ENCODE measurements at regions not wholly inside any gene's neighbourhood (a gene's known extent, or its start where the extent isn't known, plus 50 kb on each side); places are given as distances from the start of the nearest gene placed in this dataset.

GRCh38 chr10:111429288-111430028, 352.6 kb downstream of the ADRA2A start:
- peaks cover 7% of the 10 kb centered on the region; the same call in 1 of the 2 replicates for H3K9me3 ChIP-seq (ENCODE audit: control insufficient read depth, insufficient read depth, low read length)
- POLR2A ChIA-PET (ENCODE audit: unreplicated experiment) = no interaction called here
- ATAC-seq (ENCODE audit: low read depth) = no peak
- H3K27me3 ChIP-seq (ENCODE audit: control insufficient read depth, insufficient read depth, low read length) = no peaks in the 10 kb centered on the region
- CTCF ChIA-PET = no interaction called here
- in situ Hi-C loops (cut with MboI; ENCODE audit: low sequenced_read_pairs) (no loop called here), dilution Hi-C loops (cut with HindIII; ENCODE audit: low sequenced_read_pairs, unreplicated experiment) (no loop called here), intact Hi-C loops (cut with micrococcal nuclease) (no loop called here)
- H3K27ac ChIP-seq (ENCODE audit: insufficient read depth, low read length) = no peak overlapping the region
- H2AK5ac ChIP-seq (ENCODE audit: low read depth, low read length) = no peak overlapping the region
- H3K18ac ChIP-seq (ENCODE audit: low read depth, low read length) = no peak overlapping the region
- H3K9ac ChIP-seq (ENCODE audit: low read depth, low read length) = no peak overlapping the region
- H3K4me2 ChIP-seq (ENCODE audit: low read depth, low read length) = no peak overlapping the region
- H4K91ac ChIP-seq (ENCODE audit: insufficient read depth, low read depth, low read length) = no peak overlapping the region
- no peak overlapping the region for H4K8ac ChIP-seq (ENCODE audit: low read depth in 2 of 2, low read length in 2 of 2)
- TF ChIP-seq USF2 (IDR thresholded peaks at IDR 0.05; ENCODE audit: low read depth, low read length) = no peak
- TF ChIP-seq MAFK (IDR thresholded peaks at IDR 0.05; ENCODE audit: low read depth, low read length) = no peak
- TF ChIP-seq RFX5 (IDR thresholded peaks at IDR 0.05; ENCODE audit: low read depth, low read length) = no peak
- TF ChIP-seq NFE2L2 (IDR thresholded peaks at IDR 0.05; ENCODE audit: low read depth, low read length) = no peak
- no peak for TF ChIP-seq RAD21 (IDR thresholded peaks at IDR 0.05; ENCODE audit: low read length)
- TF ChIP-seq SMC3 (IDR thresholded peaks at IDR 0.05; ENCODE audit: low read depth, low read length) = no peak
- TF ChIP-seq CHD1 (IDR thresholded peaks at IDR 0.05; ENCODE audit: low read depth, low read length) = no peak
- no peak for TF ChIP-seq CEBPB (IDR thresholded peaks at IDR 0.05; ENCODE audit: low read depth, low read length)
- no peak for TF ChIP-seq MXI1 (IDR thresholded peaks at IDR 0.05; ENCODE audit: borderline replicate concordance, low read depth, low read length)
- TF ChIP-seq POLR2A (IDR thresholded peaks at IDR 0.05; ENCODE audit: low read depth, low read length) = no peak
- TF ChIP-seq ELK1 (IDR thresholded peaks at IDR 0.05; ENCODE audit: borderline replicate concordance, low read depth, low read length) = no peak
- no peak for TF ChIP-seq FOS (IDR thresholded peaks at IDR 0.05; ENCODE audit: low read depth, low read length)
- TF ChIP-seq BHLHE40 (IDR thresholded peaks at IDR 0.05; ENCODE audit: low read depth, low read length) = no peak
- TF ChIP-seq RCOR1 (IDR thresholded peaks at IDR 0.05; ENCODE audit: insufficient replicate concordance, low read length) = no peak
- no peak for TF ChIP-seq MAZ (IDR thresholded peaks at IDR 0.05; ENCODE audit: borderline replicate concordance, low read depth, low read length)
- no peak for TF ChIP-seq CTCF (conservative IDR thresholded peaks at IDR 0.05; ENCODE audit: low read depth, low read length)
- H2BK20ac ChIP-seq (ENCODE audit: low read depth, low read length) = no peak overlapping the region
- H2AK9ac ChIP-seq (replicated peaks; ENCODE audit: low read depth, low read length, poor library complexity) = no peak overlapping the region
- no TSS peak for BruUV-seq (replicated peaks)
- DNase-seq = no peak
- no peak overlapping the region for H2BK120ac ChIP-seq (ENCODE audit: low read depth, low read length)
- H3K4me3 ChIP-seq (ENCODE audit: insufficient read depth, low read depth, low read length) = no peak overlapping the region
- H3K14ac ChIP-seq (replicated peaks; ENCODE audit: low read depth, low read length) = no peak overlapping the region
- no CpG with 5 or more reads among the region's 3 CpGs for WGBS, 2 experiments (ENCODE audit: extremely low coverage in 2 of 2, insufficient read length in 1 of 2)
- H3K4me1 ChIP-seq (ENCODE audit: control insufficient read depth, insufficient read depth, low read length) = no peaks in the 10 kb centered on the region
- no peaks in the 10 kb centered on the region for H3K36me3 ChIP-seq (ENCODE audit: control insufficient read depth, insufficient read depth, low read length)
- H3K23ac ChIP-seq (ENCODE audit: low read depth, low read length) = no peak overlapping the region
- no peak overlapping the region for H3K4ac ChIP-seq (ENCODE audit: low read depth, low read length)
- H3K79me1 ChIP-seq (ENCODE audit: low read depth in 1 of 2, low read length in 2 of 2) = no peaks in the 10 kb centered on the region
- no peak overlapping the region for H3K56ac ChIP-seq (ENCODE audit: extremely low read depth, insufficient read depth, low read length)
- no peak overlapping the region for H2BK5ac ChIP-seq (ENCODE audit: low read depth, low read length, poor library complexity, severe bottlenecking)
- no peak overlapping the region for H4K5ac ChIP-seq (ENCODE audit: low read depth, low read length)
- H2AFZ ChIP-seq (replicated peaks; ENCODE audit: low read length, poor library complexity) = no peak overlapping the region
- no peak overlapping the region for H2BK15ac ChIP-seq (ENCODE audit: low read depth, low read length)
- H4K20me1 ChIP-seq (ENCODE audit: insufficient read depth, low read length) = no peaks in the 10 kb centered on the region
- H3K9me1 ChIP-seq (ENCODE audit: insufficient read depth, low read length) = no peaks in the 10 kb centered on the region
